Prostate gland (tissue), 2 donors: ENCODE measurements at regions not wholly inside any gene's neighbourhood (a gene's known extent, or its start where the extent isn't known, plus 50 kb on each side); places are given as distances from the start of the nearest gene placed in this dataset.

ENCODE experiments used
- POLR2A ChIP-seq: fragments of 450-650 bp; IDR thresholded peaks from one replicate; pipeline ENCODE4 v1.6.1; 2016; ENCODE audit warnings: antibody characterized with exemption, mild to moderate bottlenecking
- POLR2AphosphoS5 ChIP-seq: sonication (generic); formaldehyde crosslinking; IDR thresholded peaks from one replicate; pipeline ENCODE4 v1.6.1; 2017; ENCODE audit warnings: antibody characterized with exemption
- TF ChIP-seq, protein P1 (sequence below), 4 experiments: fragments of 200-600 bp in 2 of 4; fragments of 450-650 bp in 2 of 4; sonication (generic) in 2 of 4; IDR thresholded peaks; 1 replicate in 3 of 4; 2 replicates in 1 of 4; pipeline ENCODE4 v1.5.1; 2016 to 2019; ENCODE audit warnings: antibody characterized with exemption in 4 of 4, mild to moderate bottlenecking in 2 of 4, moderate library complexity in 2 of 4

DNA sequence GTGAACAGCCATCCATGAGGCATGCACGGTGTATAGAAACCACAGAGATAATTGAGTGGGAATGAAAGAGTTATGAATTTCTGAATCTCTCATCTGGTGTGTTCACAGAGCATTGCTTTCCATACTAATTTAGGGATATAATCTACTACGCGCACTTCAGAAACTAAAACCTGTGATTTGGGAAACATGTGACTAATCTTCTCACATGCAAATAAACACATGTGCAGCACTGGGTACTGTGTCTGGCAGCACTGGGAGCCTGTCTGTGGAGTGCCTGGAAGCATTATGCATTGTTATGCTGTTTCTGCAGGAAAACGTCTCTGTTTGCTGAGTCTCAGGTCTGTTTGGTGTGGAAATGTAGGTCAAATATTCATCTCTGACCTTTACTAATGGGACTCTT is 287.3 kb downstream of the CMPK2 start:
- TF ChIP-seq, protein P1, sequence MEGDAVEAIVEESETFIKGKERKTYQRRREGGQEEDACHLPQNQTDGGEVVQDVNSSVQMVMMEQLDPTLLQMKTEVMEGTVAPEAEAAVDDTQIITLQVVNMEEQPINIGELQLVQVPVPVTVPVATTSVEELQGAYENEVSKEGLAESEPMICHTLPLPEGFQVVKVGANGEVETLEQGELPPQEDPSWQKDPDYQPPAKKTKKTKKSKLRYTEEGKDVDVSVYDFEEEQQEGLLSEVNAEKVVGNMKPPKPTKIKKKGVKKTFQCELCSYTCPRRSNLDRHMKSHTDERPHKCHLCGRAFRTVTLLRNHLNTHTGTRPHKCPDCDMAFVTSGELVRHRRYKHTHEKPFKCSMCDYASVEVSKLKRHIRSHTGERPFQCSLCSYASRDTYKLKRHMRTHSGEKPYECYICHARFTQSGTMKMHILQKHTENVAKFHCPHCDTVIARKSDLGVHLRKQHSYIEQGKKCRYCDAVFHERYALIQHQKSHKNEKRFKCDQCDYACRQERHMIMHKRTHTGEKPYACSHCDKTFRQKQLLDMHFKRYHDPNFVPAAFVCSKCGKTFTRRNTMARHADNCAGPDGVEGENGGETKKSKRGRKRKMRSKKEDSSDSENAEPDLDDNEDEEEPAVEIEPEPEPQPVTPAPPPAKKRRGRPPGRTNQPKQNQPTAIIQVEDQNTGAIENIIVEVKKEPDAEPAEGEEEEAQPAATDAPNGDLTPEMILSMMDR (IDR thresholded peaks at IDR 0.05): no peak
- no peak for TF ChIP-seq POLR2AphosphoS5
- TF ChIP-seq POLR2A: no peak
